Esophagus squamous epithelium (tissue), 5 donors: ENCODE measurements at regions not wholly inside any gene's neighbourhood (a gene's known extent, or its start where the extent isn't known, plus 50 kb on each side); places are given as distances from the start of the nearest gene placed in this dataset.
A peak's percentile ranks its signal among the peaks of the same experiment; 100 is the strongest.
"Not testable (repeated sequence)": the region's sequence is repeated elsewhere in the genome, so short reads cannot be mapped to it uniquely, and the experiment has no call there.

Experiments
- DNase-seq: peaks from one replicate; lab custom pipeline; 2025; lab: John Stamatoyannopoulos, UW
- H3K27ac ChIP-seq, 4 donors: fragments of 200-600 bp; sonication (generic); one replicate each; pipeline ENCODE4 v1.5.1; 2016 to 2019; ENCODE audit warnings: mild to moderate bottlenecking in 1 of 4
- H3K27me3 ChIP-seq, 4 donors: fragments of 200-600 bp; sonication (generic); 1 replicate in 3 of 4; 2 replicates in 1 of 4; pipeline versions ENCODE4 v1.5.1 to v1.6.0; 2017 to 2021; ENCODE audit warnings: antibody characterized with exemption in 1 of 4
- H3K36me3 ChIP-seq, 3 donors: fragments of 200-600 bp; sonication (generic); one replicate each; pipeline ENCODE4 v1.5.1; 2016 to 2019
- H3K4me1 ChIP-seq, 3 donors: fragments of 200-600 bp; sonication (generic); one replicate each; pipeline ENCODE4 v1.5.1; 2017 to 2019
- H3K4me3 ChIP-seq, 4 donors: fragments of 200-600 bp; sonication (generic); 1 replicate in 3 of 4; 2 replicates in 1 of 4; pipeline ENCODE4 v1.5.1; 2016 to 2019; ENCODE audit warnings: mild to moderate bottlenecking in 2 of 4, moderate library complexity in 1 of 4
- H3K9me3 ChIP-seq, 3 donors: fragments of 200-600 bp; sonication (generic); one replicate each; pipeline ENCODE4 v1.5.1; 2016 to 2019
- POLR2A ChIP-seq, 4 donors: fragments of 450-650 bp; IDR thresholded peaks; one replicate each; pipeline ENCODE4 v1.6.1; 2017; ENCODE audit warnings: antibody characterized with exemption in 4 of 4, mild to moderate bottlenecking in 4 of 4, moderate library complexity in 3 of 4
- WGBS, 2 donors: methylation state at CpG; one replicate each; pipeline ENCODE4 v1.1.5; 2018; 5-methylcytosine and 5-hydroxymethylcytosine counted together
- intact Hi-C: fragments of 100-400 bp; cut with DNase I; formaldehyde crosslinking; loops from one replicate; pipeline ENCODE4 v1.15.0; 2022
- TF ChIP-seq, protein P1 (sequence below), 6 experiments: fragments of 450-650 bp in 4 of 6; fragments of 200-600 bp in 2 of 6; sonication (generic) in 2 of 6; IDR thresholded peaks; one replicate each; pipeline ENCODE4 v1.5.1; 2016 to 2019; ENCODE audit warnings: antibody characterized with exemption in 6 of 6, mild to moderate bottlenecking in 4 of 6, moderate library complexity in 4 of 6
- donor health status: DM: yes; HTN: yes; CAD: no.

DNA sequence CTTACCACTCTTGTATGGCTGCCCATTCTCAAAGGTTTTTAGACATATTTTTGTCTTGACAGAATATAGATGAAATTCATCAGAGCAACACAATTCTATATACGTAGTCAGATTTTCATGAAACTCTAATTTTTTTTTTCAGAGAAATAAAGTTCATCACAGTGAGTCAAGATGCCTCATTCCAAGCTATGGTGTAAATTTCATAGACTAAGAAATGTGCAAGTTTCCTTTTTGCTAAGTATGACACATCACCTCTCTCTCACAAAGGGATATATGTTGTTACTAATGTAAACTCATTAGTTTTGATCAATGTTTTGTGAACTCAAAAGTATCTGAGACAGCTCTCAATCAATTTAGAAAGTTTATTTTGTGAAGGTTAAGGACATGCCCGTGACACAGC is 60.4 kb upstream of the ATXN3L start:
- H3K9me3 ChIP-seq = no peaks in the 10 kb centered on the region
- intact Hi-C loops = no loop called here
- TF ChIP-seq POLR2A (IDR thresholded peaks at IDR 0.05) = no peak
- TF ChIP-seq, protein P1, sequence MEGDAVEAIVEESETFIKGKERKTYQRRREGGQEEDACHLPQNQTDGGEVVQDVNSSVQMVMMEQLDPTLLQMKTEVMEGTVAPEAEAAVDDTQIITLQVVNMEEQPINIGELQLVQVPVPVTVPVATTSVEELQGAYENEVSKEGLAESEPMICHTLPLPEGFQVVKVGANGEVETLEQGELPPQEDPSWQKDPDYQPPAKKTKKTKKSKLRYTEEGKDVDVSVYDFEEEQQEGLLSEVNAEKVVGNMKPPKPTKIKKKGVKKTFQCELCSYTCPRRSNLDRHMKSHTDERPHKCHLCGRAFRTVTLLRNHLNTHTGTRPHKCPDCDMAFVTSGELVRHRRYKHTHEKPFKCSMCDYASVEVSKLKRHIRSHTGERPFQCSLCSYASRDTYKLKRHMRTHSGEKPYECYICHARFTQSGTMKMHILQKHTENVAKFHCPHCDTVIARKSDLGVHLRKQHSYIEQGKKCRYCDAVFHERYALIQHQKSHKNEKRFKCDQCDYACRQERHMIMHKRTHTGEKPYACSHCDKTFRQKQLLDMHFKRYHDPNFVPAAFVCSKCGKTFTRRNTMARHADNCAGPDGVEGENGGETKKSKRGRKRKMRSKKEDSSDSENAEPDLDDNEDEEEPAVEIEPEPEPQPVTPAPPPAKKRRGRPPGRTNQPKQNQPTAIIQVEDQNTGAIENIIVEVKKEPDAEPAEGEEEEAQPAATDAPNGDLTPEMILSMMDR (IDR thresholded peaks at IDR 0.05) = no peak

DNA sequence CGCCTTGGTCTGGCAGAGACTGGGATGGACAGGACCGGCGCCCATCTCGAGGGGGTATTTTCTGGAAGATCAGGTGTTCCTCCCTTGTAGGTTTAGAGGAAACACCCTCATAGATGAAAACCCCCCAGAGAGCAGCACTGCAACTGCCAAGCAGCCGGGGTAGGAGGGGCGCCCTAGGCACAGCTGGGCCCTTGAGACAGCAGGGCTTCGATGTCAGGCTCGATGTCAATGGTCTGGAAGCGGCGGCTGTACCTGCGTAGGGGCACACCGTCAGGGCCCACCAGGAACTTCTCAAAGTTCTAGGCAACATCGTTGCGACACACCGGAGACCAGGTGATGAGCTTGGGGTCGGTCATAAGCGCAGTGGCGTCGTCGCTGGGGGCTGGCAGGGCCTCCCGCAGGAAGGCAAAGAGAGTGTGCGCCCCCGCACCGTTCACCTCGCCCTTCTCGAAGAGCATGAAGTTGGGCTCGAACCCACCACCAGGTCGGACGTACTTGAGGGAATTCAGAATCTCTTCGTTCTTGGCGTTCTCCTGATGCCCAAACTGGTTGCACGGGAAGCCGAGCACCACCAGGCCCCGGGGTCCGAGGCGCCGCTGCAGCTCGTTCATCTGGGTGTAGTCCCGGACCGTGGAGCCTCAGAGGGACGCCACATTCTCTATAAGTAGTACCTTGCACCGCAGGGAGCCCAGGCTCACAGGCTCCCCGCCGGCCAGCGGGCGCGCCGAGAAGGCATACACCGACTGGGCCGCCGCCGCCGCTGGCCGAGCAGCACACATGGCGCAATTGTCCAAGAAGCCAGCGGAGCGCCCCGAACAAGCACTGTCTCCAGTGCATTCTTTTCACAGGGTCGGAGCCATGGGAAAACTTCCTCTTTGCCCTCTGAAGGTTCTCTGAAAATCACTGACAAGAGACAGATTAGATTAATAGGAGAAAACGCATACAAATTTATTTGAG is 59.0 kb upstream of the ATXN3L start:
- intact Hi-C loops, H3K27ac ChIP-seq, H3K27me3 ChIP-seq, H3K36me3 ChIP-seq, H3K4me3 ChIP-seq, DNase-seq, H3K9me3 ChIP-seq: not testable (repeated sequence)
- peaks cover 0 to 29% (median 4%) of the 10 kb centered on the region in 3 donors for H3K4me1 ChIP-seq
- 86% methylated on average over 5 of the region's 60 CpGs; no CpG with 5 or more reads in 1 of the 2 donors for WGBS, 2 donors

More for the DNA sequence above, 60.4 kb upstream of the ATXN3L start:
- 27 to 29% methylated on average over 2 of the region's 2 CpGs for WGBS, 2 donors
- Histone ChIP-seq H3K4me3 (no peak overlapping the region), H3K27ac (no peak overlapping the region), H3K4me1 (peaks cover 0 to 22% (median 4%) of the 10 kb centered on the region in 3 donors), H3K27me3 (no peaks in the 10 kb centered on the region), H3K36me3 (no peaks in the 10 kb centered on the region)
- no peak for DNase-seq

GRCh38 chrX:13377550-13377934 is 57.7 kb upstream of the ATXN3L start:
- TF ChIP-seq, protein P1 (IDR thresholded peaks at IDR 0.05) = no peak
- no peak for TF ChIP-seq POLR2A (IDR thresholded peaks at IDR 0.05)
- Histone ChIP-seq H3K4me1 (peaks cover 0 to 42% (median 7%) of the 10 kb centered on the region in 3 donors), H3K36me3 (no peaks in the 10 kb centered on the region), H3K27me3 (no peaks in the 10 kb centered on the region), H3K4me3 (no peak overlapping the region), H3K27ac (peak overlapping the region; percentile 58 to 81 (median 70)), H3K9me3 (no peaks in the 10 kb centered on the region)
- intact Hi-C loops = no loop called here
- WGBS, 2 donors = 20 to 58% methylated on average over 6 to 7 of the region's 7 CpGs
- no peak for DNase-seq

GRCh38 chrX:13376857-13377549 is 57.1 kb upstream of the ATXN3L start:
- 21 to 38% methylated on average over 5 to 9 of the region's 9 CpGs for WGBS, 2 donors
- DNase-seq = no peak
- intact Hi-C loops = no loop called here

GRCh38 chrX:13375596-13375995 is 55.7 kb upstream of the ATXN3L start:
- intact Hi-C loops, H3K9me3 ChIP-seq, H3K27ac ChIP-seq, H3K27me3 ChIP-seq, H3K36me3 ChIP-seq, DNase-seq, H3K4me3 ChIP-seq: not testable (repeated sequence)
- WGBS, 2 donors = 82 to 94% methylated on average over 8 of the region's 8 CpGs
- peaks cover 0 to 45% (median 7%) of the 10 kb centered on the region in 3 donors for H3K4me1 ChIP-seq

More at GRCh38 chrX:13376857-13377549, 57.1 kb upstream of the ATXN3L start:
- Histone ChIP-seq H3K9me3 (no peaks in the 10 kb centered on the region), H3K27me3 (no peaks in the 10 kb centered on the region), H3K27ac (peak overlapping the region; percentile 58 to 81 (median 70)), H3K36me3 (no peaks in the 10 kb centered on the region), H3K4me3 (no peak overlapping the region), H3K4me1 (peaks cover 0 to 45% (median 7%) of the 10 kb centered on the region in 3 donors)
- TF ChIP-seq, protein P1 (IDR thresholded peaks at IDR 0.05) = no peak

GRCh38 chrX:13374364-13374763 is 54.5 kb upstream of the ATXN3L start:
- no peak for TF ChIP-seq POLR2A (IDR thresholded peaks at IDR 0.05)
- TF ChIP-seq, protein P1 (IDR thresholded peaks at IDR 0.05) = no peak
- H3K4me3 ChIP-seq = no peak overlapping the region
- H3K36me3 ChIP-seq = no peaks in the 10 kb centered on the region
- peaks cover 0 to 51% (median 7%) of the 10 kb centered on the region in 3 donors for H3K4me1 ChIP-seq
- intact Hi-C loops = no loop called here
- no peak for DNase-seq
- H3K27ac ChIP-seq = peak overlapping the region in 1 of 4 donors; percentile 74
- H3K9me3 ChIP-seq = no peaks in the 10 kb centered on the region
- no peaks in the 10 kb centered on the region for H3K27me3 ChIP-seq
- WGBS, 2 donors = 51 to 53% methylated on average over 2 of the region's 2 CpGs
